OCI-LY7 (cell line): ENCODE measurements at regions not wholly inside any gene's neighbourhood (a gene's known extent, or its start where the extent isn't known, plus 50 kb on each side); places are given as distances from the start of the nearest gene placed in this dataset.

Experiments used
- BruUV-seq: library from RNA; stranded (reverse); fragments of 400-500 nt; replicated peaks from 2 replicates; lab custom pipeline; 2021; lab: Mats Ljungman, UMichigan
- CTCF ChIA-PET: fragments of 300-600 bp; sonication (Branson Sonifier 250); formaldehyde crosslinking; loops from one replicate; lab custom pipeline; 2022; ENCODE audit warnings: antibody characterized with exemption; ENCODE audit not compliant: unreplicated experiment; lab: Charles Lee
- POLR2A ChIA-PET: fragments of 300-600 bp; sonication (Branson Sonifier 250); formaldehyde crosslinking; loops from one replicate; lab custom pipeline; 2022; ENCODE audit warnings: antibody characterized with exemption; lab: Charles Lee
- DNase-seq: peaks from one replicate; pipeline ENCODE4 v3.0.0-alpha.2; 2015; ENCODE audit warnings: low spot score
- H2AFZ ChIP-seq: fragments of 200-600 bp; sonication (generic), shearing (Covaris generic); 2 replicates; pipeline ENCODE4 v1.6.1; 2014; ENCODE audit warnings: mild to moderate bottlenecking, antibody characterized with exemption, low read length, moderate library complexity
- H3K27ac ChIP-seq: fragments of 200-600 bp; sonication (generic); 2 replicates; pipeline ENCODE4 v1.5.1; 2014; ENCODE audit warnings: mixed run types, low read depth, mild to moderate bottlenecking, moderate library complexity, low read length, inconsistent platforms; ENCODE audit not compliant: poor library complexity, severe bottlenecking
- H3K36me3 ChIP-seq: fragments of 200-600 bp; sonication (generic); 2 replicates; pipeline ENCODE4 v1.6.1; 2014; ENCODE audit warnings: mild to moderate bottlenecking, antibody characterized with exemption, low read length, moderate library complexity, mixed read lengths; ENCODE audit not compliant: insufficient read depth
- H3K4me1 ChIP-seq: fragments of 200-600 bp; sonication (generic); 2 replicates; pipeline ENCODE4 v1.5.1; 2014; ENCODE audit warnings: mild to moderate bottlenecking, low read length; ENCODE audit not compliant: insufficient read depth, poor library complexity, severe bottlenecking
- H3K4me2 ChIP-seq: fragments of 200-600 bp; sonication (generic); 2 replicates; pipeline ENCODE4 v1.6.1; 2014; ENCODE audit warnings: mild to moderate bottlenecking, low read length
- H3K4me3 ChIP-seq: fragments of 200-600 bp; sonication (generic); 2 replicates; pipeline ENCODE4 v1.5.1; 2014; ENCODE audit warnings: mild to moderate bottlenecking, low read depth, low read length; ENCODE audit not compliant: poor library complexity, severe bottlenecking
- H3K79me2 ChIP-seq: fragments of 200-600 bp; sonication (generic); 2 replicates; pipeline ENCODE4 v1.6.1; 2016; ENCODE audit warnings: low read depth, mild to moderate bottlenecking, low read length, moderate library complexity, mixed read lengths; ENCODE audit not compliant: insufficient read depth
- H3K9me2 ChIP-seq: fragments of 200-600 bp; sonication (generic); 2 replicates; pipeline ENCODE4 v1.6.1; 2016; ENCODE audit warnings: mild to moderate bottlenecking, low read length, mixed read lengths; ENCODE audit not compliant: insufficient read depth
- H3K9me3 ChIP-seq: fragments of 200-600 bp; sonication (generic); 2 replicates; pipeline ENCODE4 v1.6.1; 2014; ENCODE audit warnings: mild to moderate bottlenecking, mixed run types, low read length, mixed read lengths
- H4K20me1 ChIP-seq: fragments of 200-600 bp; sonication (generic); 2 replicates; pipeline ENCODE4 v1.6.1; 2014; ENCODE audit warnings: mild to moderate bottlenecking, antibody characterized with exemption, low read length, moderate library complexity, mixed read lengths; ENCODE audit not compliant: insufficient read depth
- CTCF ChIP-seq: fragments of 200-600 bp; sonication (generic); conservative IDR thresholded peaks from 2 replicates; pipeline ENCODE4 v1.5.1; 2014; ENCODE audit warnings: mild to moderate bottlenecking, antibody characterized with exemption, low read length, moderate library complexity, mixed read lengths
- EZH2phosphoT487 ChIP-seq: fragments of 200-600 bp; sonication (generic); IDR thresholded peaks from 2 replicates; pipeline ENCODE4 v1.6.1; 2018; ENCODE audit warnings: low read depth, borderline replicate concordance, mild to moderate bottlenecking, mixed run types, antibody characterized with exemption, low read length, moderate library complexity, mixed read lengths
- intact Hi-C: fragments of 100-400 bp; cut with micrococcal nuclease; formaldehyde crosslinking; loops from one replicate; pipeline ENCODE4 v1.10.0; 2022; ENCODE audit not compliant: unreplicated experiment

- Histone ChIP-seq H3K9me3 (no peaks in the 10 kb centered on the region), H3K36me3 (no peaks in the 10 kb centered on the region), H3K79me2 (no peaks in the 10 kb centered on the region), H3K9me2 (no peaks in the 10 kb centered on the region), H4K20me1 (no peaks in the 10 kb centered on the region), H2AFZ (no peak overlapping the region), H3K27ac (no peak overlapping the region), H3K4me2 (no peak overlapping the region), H3K4me3 (no peak overlapping the region), H3K4me1 (no peaks in the 10 kb centered on the region)
- intact Hi-C loops: no loop called here
- no peak for TF ChIP-seq CTCF
- TF ChIP-seq EZH2phosphoT487: no peak
- ChIA-PET CTCF (no interaction called here), POLR2A (no interaction called here)
- no TSS peak for BruUV-seq
- DNase-seq: no peak
Observed at GRCh38 chr7:69225259-69225943, 372.9 kb upstream of the AUTS2 start.

DNA sequence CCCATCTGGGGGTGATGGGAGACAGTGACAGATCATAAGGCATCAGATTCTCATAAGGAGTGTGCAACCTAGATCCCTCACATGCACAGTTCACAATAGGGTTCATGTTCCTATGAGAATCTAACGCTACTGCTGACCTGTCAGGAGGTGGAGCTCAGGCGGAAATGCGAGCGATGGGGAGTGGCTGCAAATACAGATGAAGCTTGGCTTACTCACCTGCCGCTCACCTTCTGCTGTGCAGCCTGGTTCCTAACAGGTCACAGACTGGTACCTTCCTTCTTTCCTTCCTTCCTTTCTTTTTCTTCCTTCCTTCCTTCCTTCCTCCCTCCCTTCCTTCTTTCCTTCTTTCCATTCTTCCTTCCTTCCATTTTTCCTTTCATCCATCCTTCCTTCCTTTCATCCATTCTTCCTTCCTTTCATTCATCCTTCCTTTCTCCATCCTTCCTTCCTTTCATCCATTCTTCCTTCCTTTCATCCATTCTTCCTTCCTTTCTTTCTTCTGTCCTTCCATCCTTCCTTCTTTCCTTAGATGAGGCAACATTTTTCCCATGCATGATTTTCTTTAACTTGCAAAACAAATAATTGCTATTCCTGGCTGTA, 370.0 kb upstream of the AUTS2 start:
- Histone ChIP-seq H3K4me3 (no peak overlapping the region), H3K9me3 (no peaks in the 10 kb centered on the region), H3K9me2 (no peaks in the 10 kb centered on the region), H3K4me2 (no peak overlapping the region), H3K27ac (no peak overlapping the region), H3K79me2 (no peaks in the 10 kb centered on the region), H3K36me3 (no peaks in the 10 kb centered on the region), H3K4me1 (no peaks in the 10 kb centered on the region), H2AFZ (no peak overlapping the region), H4K20me1 (no peaks in the 10 kb centered on the region)
- no peak for TF ChIP-seq CTCF
- no TSS peak for BruUV-seq
- ChIA-PET CTCF (no interaction called here), POLR2A (no interaction called here)
- intact Hi-C loops: no loop called here
- DNase-seq: no peak
